ENCODE measurements at regions not wholly inside any gene's neighbourhood (a gene's known extent, or its start where the extent isn't known, plus 50 kb on each side); places are given as distances from the start of the nearest gene placed in this dataset.

DNA sequence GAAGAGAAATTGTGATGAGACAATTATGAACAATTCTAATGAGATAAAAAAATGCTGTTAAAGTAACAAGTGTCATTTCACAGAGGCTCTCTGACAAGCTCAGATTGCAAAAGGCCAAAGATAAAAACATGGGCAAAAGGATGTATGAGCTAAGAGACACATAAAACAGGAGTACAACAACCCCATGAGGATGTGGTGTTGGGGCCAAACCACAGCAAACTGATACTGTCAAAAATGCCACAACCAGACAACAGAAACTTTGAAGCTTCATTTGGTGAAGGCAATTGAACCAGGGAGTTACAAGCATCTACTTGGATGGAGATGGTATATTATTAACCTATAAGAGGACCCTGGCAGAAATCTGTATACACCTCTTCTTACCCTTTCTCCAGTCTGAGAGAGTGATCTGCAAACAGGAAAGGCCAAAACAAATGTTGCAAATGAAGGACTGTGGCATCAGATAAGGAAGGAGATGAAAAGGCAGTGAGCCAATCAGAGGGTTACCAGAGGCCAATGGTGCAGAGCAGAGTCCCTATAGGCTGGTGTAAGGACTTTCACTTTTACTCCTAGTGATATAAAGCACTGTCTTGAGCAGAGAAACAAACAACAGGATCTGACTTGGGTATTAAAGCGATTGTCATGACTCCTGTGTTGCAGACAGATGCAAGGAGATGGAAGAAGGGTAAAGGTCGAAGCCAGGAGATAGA lies 659.0 kb downstream of the NTRK3 start:
- Histone ChIP-seq H3K36me3 (replicated peaks; ENCODE audit: low read depth, low read length) (no peaks in the 10 kb centered on the region), H3K79me2 (ENCODE audit: low read length) (no peaks in the 10 kb centered on the region), H3K4me2 (ENCODE audit: low read length) (no peak overlapping the region), H3K4me1 (ENCODE audit: low read length) (no peaks in the 10 kb centered on the region), H3K4me3 (ENCODE audit: low read length) (no peak overlapping the region), H2AFZ (ENCODE audit: low read depth, low read length) (no peak overlapping the region), H3K9me3 (ENCODE audit: insufficient read depth, low read length) (no peaks in the 10 kb centered on the region), H4K20me1 (ENCODE audit: insufficient read depth, low read length) (no peaks in the 10 kb centered on the region), H3K9ac (ENCODE audit: low read length) (no peak overlapping the region), H3K27ac (ENCODE audit: low read length) (no peak overlapping the region), H3K27me3 (ENCODE audit: low read depth, low read length) (no peaks in the 10 kb centered on the region)
- TF ChIP-seq, protein P1, sequence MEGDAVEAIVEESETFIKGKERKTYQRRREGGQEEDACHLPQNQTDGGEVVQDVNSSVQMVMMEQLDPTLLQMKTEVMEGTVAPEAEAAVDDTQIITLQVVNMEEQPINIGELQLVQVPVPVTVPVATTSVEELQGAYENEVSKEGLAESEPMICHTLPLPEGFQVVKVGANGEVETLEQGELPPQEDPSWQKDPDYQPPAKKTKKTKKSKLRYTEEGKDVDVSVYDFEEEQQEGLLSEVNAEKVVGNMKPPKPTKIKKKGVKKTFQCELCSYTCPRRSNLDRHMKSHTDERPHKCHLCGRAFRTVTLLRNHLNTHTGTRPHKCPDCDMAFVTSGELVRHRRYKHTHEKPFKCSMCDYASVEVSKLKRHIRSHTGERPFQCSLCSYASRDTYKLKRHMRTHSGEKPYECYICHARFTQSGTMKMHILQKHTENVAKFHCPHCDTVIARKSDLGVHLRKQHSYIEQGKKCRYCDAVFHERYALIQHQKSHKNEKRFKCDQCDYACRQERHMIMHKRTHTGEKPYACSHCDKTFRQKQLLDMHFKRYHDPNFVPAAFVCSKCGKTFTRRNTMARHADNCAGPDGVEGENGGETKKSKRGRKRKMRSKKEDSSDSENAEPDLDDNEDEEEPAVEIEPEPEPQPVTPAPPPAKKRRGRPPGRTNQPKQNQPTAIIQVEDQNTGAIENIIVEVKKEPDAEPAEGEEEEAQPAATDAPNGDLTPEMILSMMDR (IDR thresholded peaks at IDR 0.05; ENCODE audit: low read depth, low read length), result no peak
- TF ChIP-seq EZH2phosphoT487 (IDR thresholded peaks at IDR 0.05; ENCODE audit: low read depth), result no peak

GRCh38 chr15:87591582-87591981 lies 665.0 kb downstream of the NTRK3 start:
- H3K27ac ChIP-seq (ENCODE audit: low read length), result no peak overlapping the region
- no peak overlapping the region for H3K4me3 ChIP-seq (ENCODE audit: low read length)
- TF ChIP-seq EZH2phosphoT487 (IDR thresholded peaks at IDR 0.05; ENCODE audit: low read depth), result no peak
- TF ChIP-seq, protein P1 (IDR thresholded peaks at IDR 0.05; ENCODE audit: low read depth, low read length), result no peak
- H3K9ac ChIP-seq (ENCODE audit: low read length), result no peak overlapping the region
- H3K4me2 ChIP-seq (ENCODE audit: low read length), result no peak overlapping the region
- no peaks in the 10 kb centered on the region for H3K79me2 ChIP-seq (ENCODE audit: low read length)
- H3K9me3 ChIP-seq (ENCODE audit: insufficient read depth, low read length), result no peaks in the 10 kb centered on the region
- no peaks in the 10 kb centered on the region for H4K20me1 ChIP-seq (ENCODE audit: insufficient read depth, low read length)
- H3K4me1 ChIP-seq (ENCODE audit: low read length), result no peaks in the 10 kb centered on the region
- no peak overlapping the region for H2AFZ ChIP-seq (ENCODE audit: low read depth, low read length)
- H3K36me3 ChIP-seq (replicated peaks; ENCODE audit: low read depth, low read length), result no peaks in the 10 kb centered on the region
- no peaks in the 10 kb centered on the region for H3K27me3 ChIP-seq (ENCODE audit: low read depth, low read length)

DNA sequence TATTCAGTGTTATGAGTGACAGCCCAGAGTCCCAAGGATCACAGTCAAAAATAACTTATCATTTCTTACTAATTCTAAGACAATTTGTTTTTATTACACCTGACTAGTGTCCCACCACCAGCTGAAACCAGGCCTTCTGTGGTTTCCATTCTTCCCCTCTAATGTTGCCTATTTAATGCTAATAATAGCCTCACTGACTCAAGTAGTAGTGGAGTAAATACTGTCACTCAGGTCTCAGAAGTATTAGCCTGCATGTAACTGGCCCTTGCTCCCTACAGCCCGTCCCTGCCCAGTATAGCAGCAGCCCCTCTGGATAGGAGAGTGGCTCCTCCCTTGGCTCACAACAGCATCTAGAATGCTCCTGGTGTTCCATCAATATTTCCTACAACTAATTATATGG lies 665.5 kb downstream of the NTRK3 start:
- H3K4me2 ChIP-seq (ENCODE audit: low read length), result no peak overlapping the region
- no peak overlapping the region for H3K27ac ChIP-seq (ENCODE audit: low read length)
- no peaks in the 10 kb centered on the region for H4K20me1 ChIP-seq (ENCODE audit: insufficient read depth, low read length)
- H3K27me3 ChIP-seq (ENCODE audit: low read depth, low read length), result no peaks in the 10 kb centered on the region
- H3K4me3 ChIP-seq (ENCODE audit: low read length), result no peak overlapping the region
- TF ChIP-seq, protein P1 (IDR thresholded peaks at IDR 0.05; ENCODE audit: low read depth, low read length), result no peak
- no peak for TF ChIP-seq EZH2phosphoT487 (IDR thresholded peaks at IDR 0.05; ENCODE audit: low read depth)
- no peaks in the 10 kb centered on the region for H3K9me3 ChIP-seq (ENCODE audit: insufficient read depth, low read length)
- H2AFZ ChIP-seq (ENCODE audit: low read depth, low read length), result no peak overlapping the region
- H3K79me2 ChIP-seq (ENCODE audit: low read length), result no peaks in the 10 kb centered on the region
- no peak overlapping the region for H3K9ac ChIP-seq (ENCODE audit: low read length)
- H3K4me1 ChIP-seq (ENCODE audit: low read length), result no peaks in the 10 kb centered on the region
- H3K36me3 ChIP-seq (replicated peaks; ENCODE audit: low read depth, low read length), result no peaks in the 10 kb centered on the region

DNA sequence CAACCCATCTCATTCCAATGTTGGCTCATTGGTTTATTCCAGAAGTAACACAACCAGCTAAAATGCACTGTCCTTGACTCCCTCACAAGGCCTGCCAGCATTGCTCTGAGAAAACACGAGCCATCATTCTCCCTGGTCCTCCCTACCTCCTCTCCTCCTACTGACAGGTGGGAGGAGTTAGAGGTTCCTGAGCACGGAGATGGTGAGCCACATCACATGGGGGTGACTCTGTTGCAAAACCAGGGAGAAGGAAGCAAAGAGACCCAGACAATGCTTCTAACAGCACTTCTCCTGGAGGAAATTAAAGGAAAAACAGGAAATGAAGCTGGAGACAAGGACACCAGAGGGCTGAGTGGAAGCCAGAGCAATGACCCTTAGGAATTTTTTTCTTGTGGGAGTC lies 667.4 kb downstream of the NTRK3 start:
- H3K4me2 ChIP-seq (ENCODE audit: low read length), result no peak overlapping the region
- TF ChIP-seq EZH2phosphoT487 (IDR thresholded peaks at IDR 0.05; ENCODE audit: low read depth), result no peak
- TF ChIP-seq, protein P1 (IDR thresholded peaks at IDR 0.05; ENCODE audit: low read depth, low read length), result no peak
- no peak overlapping the region for H3K4me3 ChIP-seq (ENCODE audit: low read length)
- H3K9me3 ChIP-seq (ENCODE audit: insufficient read depth, low read length), result no peaks in the 10 kb centered on the region
- H2AFZ ChIP-seq (ENCODE audit: low read depth, low read length), result no peak overlapping the region
- no peak overlapping the region for H3K9ac ChIP-seq (ENCODE audit: low read length)
- no peaks in the 10 kb centered on the region for H4K20me1 ChIP-seq (ENCODE audit: insufficient read depth, low read length)
- H3K4me1 ChIP-seq (ENCODE audit: low read length), result no peaks in the 10 kb centered on the region
- H3K36me3 ChIP-seq (replicated peaks; ENCODE audit: low read depth, low read length), result no peaks in the 10 kb centered on the region
- no peaks in the 10 kb centered on the region for H3K79me2 ChIP-seq (ENCODE audit: low read length)
- no peaks in the 10 kb centered on the region for H3K27me3 ChIP-seq (ENCODE audit: low read depth, low read length)
- no peak overlapping the region for H3K27ac ChIP-seq (ENCODE audit: low read length)
